Loucy (cell line): ENCODE measurements at regions not wholly inside any gene's neighbourhood (a gene's known extent, or its start where the extent isn't known, plus 50 kb on each side); places are given as distances from the start of the nearest gene placed in this dataset.

Source experiments
- H2AFZ ChIP-seq: fragments of 200-600 bp; sonication (generic); 2 replicates; pipeline ENCODE4 v1.6.0; 2016; ENCODE audit warnings: antibody characterized with exemption, mild to moderate bottlenecking, low read length, moderate library complexity
- H3F3A ChIP-seq: fragments of 200-600 bp; 2 replicates; pipeline ENCODE4 v1.6.0; 2016; ENCODE audit warnings: antibody characterized with exemption, low read depth, mild to moderate bottlenecking
- H3K27me3 ChIP-seq: fragments of 200-600 bp; sonication (generic); 2 replicates; pipeline ENCODE4 v1.6.1; 2014; ENCODE audit warnings: low read length, mild to moderate bottlenecking; ENCODE audit not compliant: insufficient read depth, poor library complexity, severe bottlenecking
- H3K36me3 ChIP-seq: fragments of 200-600 bp; sonication (generic); 2 replicates; pipeline ENCODE4 v1.6.1; 2016; ENCODE audit warnings: low read length; ENCODE audit not compliant: insufficient read depth
- H3K4me1 ChIP-seq: fragments of 200-600 bp; sonication (generic); 2 replicates; pipeline ENCODE4 v1.5.1; 2014; ENCODE audit warnings: low read length, mild to moderate bottlenecking; ENCODE audit not compliant: insufficient read depth, poor library complexity, severe bottlenecking
- H3K4me2 ChIP-seq: fragments of 200-600 bp; sonication (generic); 2 replicates; pipeline ENCODE4 v1.6.0; 2014; ENCODE audit warnings: antibody characterized with exemption, low read length, low read depth, mild to moderate bottlenecking; ENCODE audit not compliant: poor library complexity, severe bottlenecking
- H3K4me3 ChIP-seq: fragments of 200-600 bp; sonication (generic); 2 replicates; pipeline ENCODE4 v1.5.1; 2014; ENCODE audit warnings: low read length, mild to moderate bottlenecking, mixed read lengths; ENCODE audit not compliant: poor library complexity, severe bottlenecking
- H3K79me2 ChIP-seq: fragments of 200-600 bp; sonication (generic); 2 replicates; pipeline ENCODE4 v1.6.1; 2014; ENCODE audit warnings: low read length; ENCODE audit not compliant: insufficient read depth
- H3K9ac ChIP-seq: fragments of 200-600 bp; sonication (generic); 2 replicates; pipeline ENCODE4 v1.6.0; 2014; ENCODE audit warnings: mild to moderate bottlenecking, low read depth, low read length, moderate library complexity; ENCODE audit not compliant: poor library complexity, severe bottlenecking
- H3K9me2 ChIP-seq: fragments of 200-600 bp; sonication (generic); replicated peaks from 2 replicates; pipeline ENCODE4 v1.6.1; 2016; ENCODE audit warnings: low read depth, low read length, mixed read lengths
- H3K9me3 ChIP-seq: fragments of 200-600 bp; sonication (generic); 2 replicates; pipeline ENCODE4 v1.6.1; 2014; ENCODE audit warnings: mild to moderate bottlenecking, antibody characterized with exemption, low read length, low read depth; ENCODE audit not compliant: insufficient read depth
- H4K20me1 ChIP-seq: fragments of 200-600 bp; sonication (generic); 2 replicates; pipeline ENCODE4 v1.6.0; 2014; ENCODE audit warnings: antibody characterized with exemption, low read length, mild to moderate bottlenecking; ENCODE audit not compliant: insufficient read depth, poor library complexity, severe bottlenecking
- EZH2phosphoT487 ChIP-seq: fragments of 200-600 bp; IDR thresholded peaks from 2 replicates; pipeline ENCODE4 v1.6.1; 2018; ENCODE audit warnings: antibody characterized with exemption, mild to moderate bottlenecking, moderate library complexity, borderline replicate concordance
- TF ChIP-seq, protein P1 (sequence below): fragments of 200-600 bp; sonication (generic); conservative IDR thresholded peaks from 2 replicates; pipeline ENCODE4 v1.5.1; 2014; ENCODE audit warnings: mild to moderate bottlenecking, antibody characterized with exemption, low read length

DNA sequence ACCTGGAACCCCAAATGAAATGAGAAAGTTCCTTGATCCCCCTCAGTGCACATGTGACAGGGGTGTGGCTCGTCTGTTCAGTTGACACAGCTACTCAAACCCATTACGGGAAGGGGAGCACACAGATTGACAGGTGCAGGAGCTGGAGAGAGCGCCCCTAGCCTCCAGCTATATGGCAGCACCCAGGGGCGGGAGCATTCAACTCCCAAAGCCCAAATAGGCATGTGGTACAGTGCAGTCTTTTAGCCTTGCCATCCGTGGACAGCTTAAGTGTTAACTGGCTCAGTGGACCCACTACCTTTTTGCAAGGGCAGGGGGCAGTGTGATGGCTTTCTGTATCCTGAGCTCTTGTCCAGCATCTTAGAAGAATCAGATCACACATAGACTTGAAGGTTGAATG is 1374.2 kb upstream of the ALCAM start:
- Histone ChIP-seq H2AFZ (no peak overlapping the region), H3K4me1 (no peaks in the 10 kb centered on the region), H3F3A (no peaks in the 10 kb centered on the region), H3K36me3 (no peaks in the 10 kb centered on the region), H3K9me3 (no peaks in the 10 kb centered on the region), H3K9me2 (no peaks in the 10 kb centered on the region), H3K9ac (no peak overlapping the region), H4K20me1 (no peaks in the 10 kb centered on the region), H3K27me3 (no peaks in the 10 kb centered on the region), H3K4me2 (no peak overlapping the region), H3K79me2 (no peaks in the 10 kb centered on the region), H3K4me3 (no peak overlapping the region)
- TF ChIP-seq, protein P1, sequence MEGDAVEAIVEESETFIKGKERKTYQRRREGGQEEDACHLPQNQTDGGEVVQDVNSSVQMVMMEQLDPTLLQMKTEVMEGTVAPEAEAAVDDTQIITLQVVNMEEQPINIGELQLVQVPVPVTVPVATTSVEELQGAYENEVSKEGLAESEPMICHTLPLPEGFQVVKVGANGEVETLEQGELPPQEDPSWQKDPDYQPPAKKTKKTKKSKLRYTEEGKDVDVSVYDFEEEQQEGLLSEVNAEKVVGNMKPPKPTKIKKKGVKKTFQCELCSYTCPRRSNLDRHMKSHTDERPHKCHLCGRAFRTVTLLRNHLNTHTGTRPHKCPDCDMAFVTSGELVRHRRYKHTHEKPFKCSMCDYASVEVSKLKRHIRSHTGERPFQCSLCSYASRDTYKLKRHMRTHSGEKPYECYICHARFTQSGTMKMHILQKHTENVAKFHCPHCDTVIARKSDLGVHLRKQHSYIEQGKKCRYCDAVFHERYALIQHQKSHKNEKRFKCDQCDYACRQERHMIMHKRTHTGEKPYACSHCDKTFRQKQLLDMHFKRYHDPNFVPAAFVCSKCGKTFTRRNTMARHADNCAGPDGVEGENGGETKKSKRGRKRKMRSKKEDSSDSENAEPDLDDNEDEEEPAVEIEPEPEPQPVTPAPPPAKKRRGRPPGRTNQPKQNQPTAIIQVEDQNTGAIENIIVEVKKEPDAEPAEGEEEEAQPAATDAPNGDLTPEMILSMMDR: no peak; the same call in 1 of the 2 replicates
- TF ChIP-seq EZH2phosphoT487: no peak

DNA sequence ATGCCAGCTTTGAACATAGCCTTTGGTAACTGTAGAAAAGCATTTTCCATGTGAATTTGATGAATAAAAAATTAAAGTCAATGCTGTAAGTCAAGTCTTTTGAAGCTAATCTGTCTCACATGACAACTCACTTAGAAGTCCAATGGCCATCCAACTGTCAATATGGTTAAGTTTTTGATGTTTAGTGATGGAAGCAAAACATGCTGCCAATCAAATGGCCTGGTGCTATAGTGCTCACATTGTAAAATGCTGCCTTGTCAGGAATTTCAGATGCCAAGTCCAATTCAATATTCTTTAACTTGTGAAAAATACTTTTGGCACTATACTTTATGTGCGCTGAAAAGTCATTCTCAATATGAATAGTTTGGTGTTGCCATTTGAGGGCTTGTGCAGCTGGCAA is 1361.8 kb upstream of the ALCAM start:
- no peaks in the 10 kb centered on the region for H3K27me3 ChIP-seq
- no peaks in the 10 kb centered on the region for H3K9me3 ChIP-seq
- H3K79me2 ChIP-seq: no peaks in the 10 kb centered on the region
- H3K36me3 ChIP-seq: no peaks in the 10 kb centered on the region
- no peaks in the 10 kb centered on the region for H4K20me1 ChIP-seq
- H3K4me3 ChIP-seq: no peak overlapping the region
- no peak overlapping the region for H2AFZ ChIP-seq
- no peaks in the 10 kb centered on the region for H3K4me1 ChIP-seq
- H3K4me2 ChIP-seq: no peak overlapping the region
- no peaks in the 10 kb centered on the region for H3F3A ChIP-seq
- H3K9ac ChIP-seq: no peak overlapping the region
- TF ChIP-seq, protein P1: no peak
- no peak for TF ChIP-seq EZH2phosphoT487
- H3K9me2 ChIP-seq: no peaks in the 10 kb centered on the region

DNA sequence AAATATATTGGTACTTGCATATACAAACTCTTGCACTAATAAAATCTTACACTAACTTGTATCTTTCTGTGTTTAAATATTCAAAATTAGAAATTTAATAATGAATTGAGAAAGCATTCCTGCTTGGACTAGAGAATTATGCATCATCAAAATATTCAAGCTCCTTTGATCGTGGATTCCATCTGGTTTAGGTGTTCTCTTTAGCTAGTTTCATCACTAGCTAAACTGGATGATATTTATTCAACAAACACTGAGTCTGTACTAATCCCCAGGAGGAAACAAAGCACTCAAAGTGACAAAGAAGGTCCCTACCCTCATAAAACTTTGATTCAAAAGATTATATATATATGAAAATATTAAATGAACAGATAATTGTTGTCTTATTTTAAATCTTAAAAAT is 1360.9 kb upstream of the ALCAM start:
- Histone ChIP-seq H3K27me3 (no peaks in the 10 kb centered on the region), H3K9me3 (no peaks in the 10 kb centered on the region), H3K9me2 (no peaks in the 10 kb centered on the region), H3K4me3 (no peak overlapping the region), H3K4me2 (no peak overlapping the region), H3K9ac (no peak overlapping the region), H3K79me2 (no peaks in the 10 kb centered on the region), H3K4me1 (no peaks in the 10 kb centered on the region), H3F3A (no peaks in the 10 kb centered on the region), H4K20me1 (no peaks in the 10 kb centered on the region), H2AFZ (no peak overlapping the region), H3K36me3 (no peaks in the 10 kb centered on the region)
- TF ChIP-seq, protein P1: no peak
- TF ChIP-seq EZH2phosphoT487: no peak
